GM12878 (cell line): ENCODE measurements at regions not wholly inside any gene's neighbourhood (a gene's known extent, or its start where the extent isn't known, plus 50 kb on each side); places are given as distances from the start of the nearest gene placed in this dataset.

ENCODE experiments used
- ATAC-seq: fragments of 200-7000 bp; cut with Tn5 transposase; 3 replicates; pipeline ENCODE4 v1.9.1; 2020; ENCODE audit warnings: mild to moderate bottlenecking, moderate library complexity
- BruUV-seq: library from RNA; stranded (reverse); fragments of 400-500 nt; replicated peaks from 2 replicates; lab custom pipeline; 2021; lab: Mats Ljungman, UMichigan
- CTCF ChIA-PET: fragments of 300-600 bp; sonication (Branson Sonifier 250); formaldehyde crosslinking; extraction: SDS; loops from one replicate; lab custom pipeline; 2021; ENCODE audit warnings: inconsistent platforms; lab: Yijun Ruan, JAX
- POLR2A ChIA-PET: fragments of 350-600 bp; formaldehyde crosslinking; extraction: SDS; loops from one replicate; lab custom pipeline; 2021; ENCODE audit warnings: inconsistent platforms; lab: Charles Lee
- RAD21 ChIA-PET: fragments of 300-600 bp; sonication (Branson Sonifier 250); formaldehyde crosslinking; loops from one replicate; lab custom pipeline; 2023; ENCODE audit warnings: antibody characterized with exemption; ENCODE audit not compliant: unreplicated experiment; lab: Charles Lee
- SMC1A ChIA-PET: fragments of 300-600 bp; sonication (Branson Sonifier 250); formaldehyde crosslinking; loops from one replicate; lab custom pipeline; 2023; ENCODE audit not compliant: unreplicated experiment, uncharacterized antibody; lab: Charles Lee
- DNase-seq: peaks from one replicate; pipeline ENCODE4 v3.0.0-alpha.2; 2011; ENCODE audit warnings: low read depth, low spot score
- FAIRE-seq: peaks from 3 replicates; lab custom pipeline; 2011; peaks lifted over from hg19 to GRCh38; lab: Jason Lieb, UNC
- H2AFZ ChIP-seq: 2 replicates; pipeline ENCODE4 v1.6.0; 2011; ENCODE audit warnings: low read depth, low read length, control low read depth; ENCODE audit not compliant: control insufficient read depth
- H3K27ac ChIP-seq: 2 replicates; pipeline ENCODE4 v1.5.1; 2011; ENCODE audit warnings: control low read depth; ENCODE audit not compliant: control insufficient read depth, insufficient read depth
- H3K27me3 ChIP-seq, 2 experiments: replicated peaks in 1 of 2; 2 replicates each; pipeline versions ENCODE4 v1.6.0 to v1.6.1; 2011; ENCODE audit warnings: low read length in 1 of 2; ENCODE audit not compliant: control insufficient read depth in 2 of 2, insufficient read depth in 2 of 2
- H3K36me3 ChIP-seq, 2 experiments: 2 replicates each; pipeline ENCODE4 v1.5.1; 2011; ENCODE audit warnings: low read length in 1 of 2; ENCODE audit not compliant: control insufficient read depth in 2 of 2, insufficient read depth in 2 of 2
- H3K4me1 ChIP-seq: 2 replicates; pipeline ENCODE4 v1.6.1; 2011; ENCODE audit warnings: mild to moderate bottlenecking, low read length, moderate library complexity, mixed read lengths; ENCODE audit not compliant: control insufficient read depth, insufficient read depth
- H3K4me2 ChIP-seq: 2 replicates; pipeline ENCODE4 v1.6.0; 2011; ENCODE audit warnings: control low read depth; ENCODE audit not compliant: control insufficient read depth, insufficient read depth
- H3K4me3 ChIP-seq: fragments of 200-600 bp; sonication (generic); 2 replicates; pipeline ENCODE4 v1.5.1; 2016
- H3K79me2 ChIP-seq: 2 replicates; pipeline ENCODE4 v1.6.0; 2011; ENCODE audit warnings: low read length; ENCODE audit not compliant: control insufficient read depth, insufficient read depth
- H3K9ac ChIP-seq: 2 replicates; pipeline ENCODE4 v1.8.0; 2011; ENCODE audit warnings: low read length, control low read depth, mixed read lengths; ENCODE audit not compliant: control insufficient read depth, insufficient read depth
- H3K9me3 ChIP-seq: replicated peaks from 3 replicates; pipeline ENCODE4 v1.5.1; 2011; ENCODE audit warnings: mild to moderate bottlenecking, low read length; ENCODE audit not compliant: control insufficient read depth, insufficient read depth
- H4K20me1 ChIP-seq: 2 replicates; pipeline ENCODE4 v1.6.0; 2011; ENCODE audit not compliant: control insufficient read depth, insufficient read depth
- ATF2 ChIP-seq: IDR thresholded peaks from 2 replicates; pipeline ENCODE4 v1.6.1; 2012; ENCODE audit warnings: low read length, inconsistent platforms
- CHD2 ChIP-seq: IDR thresholded peaks from 2 replicates; pipeline ENCODE4 v1.6.1; 2011; ENCODE audit warnings: low read depth, low read length, improper control_type of control experiment, borderline replicate concordance
- CHD4 ChIP-seq: fragments of 200-600 bp; sonication (generic); IDR thresholded peaks from 2 replicates; pipeline ENCODE4 v1.6.1; 2016; ENCODE audit warnings: mild to moderate bottlenecking
- CUX1 ChIP-seq: IDR thresholded peaks from 2 replicates; pipeline ENCODE4 v1.6.1; 2012; ENCODE audit warnings: improper control_type of control experiment, low read depth, low read length; ENCODE audit not compliant: insufficient replicate concordance
- E2F4 ChIP-seq: IDR thresholded peaks from 2 replicates; pipeline ENCODE4 v1.6.1; 2012; ENCODE audit warnings: low read depth, low read length, improper control_type of control experiment
- EP300 ChIP-seq, 2 experiments: fragments of 150-350 bp in 1 of 2; IDR thresholded peaks; 2 replicates each; pipeline ENCODE4 v1.6.1; 2011 to 2012; ENCODE audit warnings: low read depth in 2 of 2, low read length in 2 of 2, borderline replicate concordance in 1 of 2, improper control_type of control experiment in 1 of 2, inconsistent platforms in 1 of 2; ENCODE audit not compliant: control insufficient read depth in 1 of 2
- FOXK2 ChIP-seq: fragments of 450-650 bp; IDR thresholded peaks from 2 replicates; pipeline ENCODE4 v1.6.1; 2017; ENCODE audit warnings: mild to moderate bottlenecking, moderate library complexity
- MLLT1 ChIP-seq: fragments of 450-650 bp; IDR thresholded peaks from 2 replicates; pipeline ENCODE4 v1.6.1; 2016; ENCODE audit warnings: mild to moderate bottlenecking
- NR2C2 ChIP-seq: IDR thresholded peaks from 2 replicates; pipeline ENCODE4 v1.6.1; 2011; ENCODE audit warnings: borderline replicate concordance, low read depth; ENCODE audit not compliant: control insufficient read depth, insufficient read length
- RFX5 ChIP-seq: IDR thresholded peaks from 2 replicates; pipeline ENCODE4 v1.6.1; 2011; ENCODE audit warnings: low read depth, low read length, improper control_type of control experiment
- SMARCA5 ChIP-seq: fragments of 450-650 bp; IDR thresholded peaks from 2 replicates; pipeline ENCODE4 v1.6.1; 2017; ENCODE audit warnings: mild to moderate bottlenecking
- YBX1 ChIP-seq: fragments of 450-650 bp; IDR thresholded peaks from 2 replicates; pipeline ENCODE4 v1.6.1; 2016; ENCODE audit warnings: antibody characterized with exemption
- ZNF207 ChIP-seq: fragments of 450-650 bp; IDR thresholded peaks from 2 replicates; pipeline ENCODE4 v1.6.1; 2014; ENCODE audit warnings: antibody characterized with exemption, mild to moderate bottlenecking, borderline replicate concordance
- ZSCAN29 ChIP-seq: fragments of 450-650 bp; IDR thresholded peaks from 2 replicates; pipeline ENCODE4 v1.6.1; 2017; ENCODE audit warnings: mild to moderate bottlenecking, moderate library complexity
- WGBS: methylation state at CpG from one replicate; pipeline ENCODE4 v1.1.6; 2016; ENCODE audit warnings: low lambda C conversion rate; ENCODE audit not compliant: insufficient replicate concordance, insufficient coverage; ENCODE audit errors: missing lambda C conversion rate; 5-methylcytosine and 5-hydroxymethylcytosine counted together
- in situ Hi-C: fragments of 300-500 bp; cut with MboI; formaldehyde crosslinking; loops from 9 replicates; pipeline ENCODE4 v1.14.3; 2018; ENCODE audit warnings: mixed read lengths
- intact Hi-C: fragments of 100-400 bp; cut with micrococcal nuclease; formaldehyde crosslinking; loops from one replicate; pipeline ENCODE4 v1.14.2; 2022; ENCODE audit not compliant: unreplicated experiment

GRCh38 chr18:78816916-78817315 lies 162.7 kb upstream of the SALL3 start:
- H3K9me3 ChIP-seq, result no peaks in the 10 kb centered on the region
- no peak overlapping the region for H3K27ac ChIP-seq
- 48% methylated on average over 20 of the region's 21 CpGs for WGBS
- intact Hi-C loops (no loop called here), in situ Hi-C loops (no loop called here)
- no peaks in the 10 kb centered on the region for H3K4me1 ChIP-seq
- H3K9ac ChIP-seq, result no peak overlapping the region
- FAIRE-seq (no peak), DNase-seq (no peak), ATAC-seq (no peak)
- ChIA-PET RAD21 (no interaction called here), CTCF (no interaction called here), SMC1A (no interaction called here), POLR2A (no interaction called here)
- H3K4me2 ChIP-seq, result no peak overlapping the region
- H3K27me3 ChIP-seq, result no peaks in the 10 kb centered on the region
- no peak overlapping the region for H3K4me3 ChIP-seq
- no peaks in the 10 kb centered on the region for H3K36me3 ChIP-seq
- no peaks in the 10 kb centered on the region for H4K20me1 ChIP-seq
- H2AFZ ChIP-seq, result no peak overlapping the region
- no TSS peak for BruUV-seq
- H3K79me2 ChIP-seq, result no peaks in the 10 kb centered on the region
- no peak for TF ChIP-seq ZNF207
- no peak for TF ChIP-seq E2F4
- TF ChIP-seq NR2C2, result no peak
- no peak for TF ChIP-seq EP300 (IDR thresholded peaks at IDR 0.05; ENCODE audit: borderline replicate concordance in 1 of 2, control insufficient read depth in 1 of 2, low read depth in 2 of 2, low read length in 2 of 2)
- no peak for TF ChIP-seq MLLT1
- no peak for TF ChIP-seq FOXK2
- no peak for TF ChIP-seq CHD4
- no peak for TF ChIP-seq CUX1
- TF ChIP-seq CHD2, result no peak
- TF ChIP-seq ATF2, result no peak
- TF ChIP-seq SMARCA5, result no peak
- no peak for TF ChIP-seq RFX5
- no peak for TF ChIP-seq YBX1
- no peak for TF ChIP-seq ZSCAN29
